GM21526 (cell line): ENCODE measurements at regions not wholly inside any gene's neighbourhood (a gene's known extent, or its start where the extent isn't known, plus 50 kb on each side); places are given as distances from the start of the nearest gene placed in this dataset.

Experiments
- ATAC-seq: cut with Tn5 transposase; IDR thresholded peaks from one replicate; pipeline ENCODE4 v1.9.1; 2021; ENCODE audit warnings: moderate library complexity; ENCODE audit not compliant: unreplicated experiment, low FRiP score

- ATAC-seq: no peak
Observed at GRCh38 chr10:131478377-131478989, 167.0 kb upstream of the TCERG1L start.

DNA sequence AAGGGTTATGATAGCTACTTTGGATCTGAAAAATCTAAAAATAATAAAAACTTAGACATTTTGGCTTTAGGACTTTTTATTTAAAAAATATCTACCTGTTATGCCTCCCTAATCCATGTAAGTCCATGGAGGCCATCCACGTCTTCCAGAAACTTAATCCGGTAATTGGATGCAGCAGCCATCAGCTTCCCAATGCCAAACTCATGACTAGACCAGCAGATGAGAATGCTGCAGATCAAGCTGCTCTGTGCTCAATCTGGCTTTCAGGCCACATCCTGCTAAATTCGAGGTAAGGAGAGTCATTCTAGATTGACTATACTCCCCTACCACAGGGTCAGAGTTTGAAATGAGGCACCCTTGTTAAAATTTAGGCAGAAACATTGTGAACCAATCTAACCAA lies 168.5 kb upstream of the TCERG1L start:
- no peak for ATAC-seq

DNA sequence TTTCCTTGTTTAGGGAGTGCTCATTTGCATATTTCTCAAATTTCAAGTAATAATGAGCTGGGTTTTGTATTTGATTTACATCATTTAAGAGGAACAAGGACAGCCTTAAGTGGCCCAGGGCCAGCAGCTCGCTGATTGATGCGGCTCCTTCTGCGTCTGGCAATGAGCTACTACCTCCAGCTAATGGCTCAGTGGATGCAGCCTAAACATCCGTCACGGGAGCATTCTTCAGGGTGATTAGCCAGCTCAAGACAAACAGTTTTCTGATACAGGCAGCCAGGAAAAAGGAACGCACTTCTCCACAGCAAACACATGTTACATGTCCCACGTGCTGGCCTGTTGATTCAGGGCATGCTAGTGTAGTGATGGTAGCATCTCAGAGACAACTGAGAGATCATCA lies 169.3 kb upstream of the TCERG1L start:
- ATAC-seq: no peak

- no peak for ATAC-seq
Observed at GRCh38 chr10:131485732-131486131, 174.2 kb upstream of the TCERG1L start.

GRCh38 chr10:131487822-131488221 lies 176.3 kb upstream of the TCERG1L start:
- no peak for ATAC-seq

- no peak for ATAC-seq
Observed at GRCh38 chr10:131490991-131491594, 179.6 kb upstream of the TCERG1L start.

DNA sequence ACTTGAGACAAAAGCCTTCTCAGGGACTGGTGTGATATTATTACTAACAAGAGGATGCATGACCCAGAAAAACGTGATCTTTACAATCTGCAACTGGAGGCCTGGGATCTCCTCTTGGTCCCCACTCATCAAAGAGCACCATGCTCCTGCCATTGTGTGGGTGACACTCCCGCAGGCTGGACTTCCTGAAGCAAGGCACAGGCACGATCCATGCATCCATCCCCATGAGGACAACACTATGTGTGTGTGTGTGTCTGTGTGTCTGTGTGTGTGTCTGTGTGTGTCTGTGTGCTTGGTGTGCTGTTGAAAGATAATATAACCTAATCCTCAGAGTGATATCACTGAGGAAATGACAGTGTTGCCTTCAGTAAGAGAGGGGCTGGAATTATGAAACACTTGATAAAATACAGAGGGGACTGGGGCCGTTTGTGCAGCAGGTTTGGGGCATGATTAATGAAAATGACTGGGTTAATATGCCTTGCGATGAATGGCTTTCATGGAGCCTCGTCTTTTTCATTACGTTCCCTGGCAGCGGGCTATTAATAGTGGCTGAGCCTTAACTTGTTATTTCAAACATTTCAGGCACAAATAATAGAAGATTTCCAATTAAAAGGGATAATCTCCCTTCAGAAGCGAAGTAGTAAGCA lies 180.8 kb upstream of the TCERG1L start:
- ATAC-seq: no peak

GRCh38 chr10:131493432-131493831 lies 181.9 kb upstream of the TCERG1L start:
- ATAC-seq: no peak

DNA sequence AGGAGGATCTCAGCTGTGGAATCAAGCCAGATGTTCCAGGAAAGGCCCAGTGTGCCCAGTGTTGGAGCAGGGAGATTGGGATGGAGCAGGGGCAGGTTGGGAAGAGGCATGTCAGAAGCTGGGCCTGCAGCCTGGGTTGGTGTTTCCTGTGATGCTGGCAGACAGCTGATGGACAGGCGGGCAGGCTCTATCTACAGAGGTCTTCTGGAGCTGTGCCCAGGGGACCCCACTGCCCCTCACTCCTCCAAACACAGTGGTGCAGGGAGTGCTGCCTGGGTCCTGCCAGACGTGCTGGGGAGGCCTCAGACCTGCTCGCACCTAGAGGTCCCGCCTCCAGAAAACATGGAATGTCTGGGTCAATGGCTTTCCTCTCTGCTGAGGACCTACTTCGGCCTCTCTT lies 182.9 kb upstream of the TCERG1L start:
- ATAC-seq: no peak

GRCh38 chr10:131495224-131495623 lies 183.7 kb upstream of the TCERG1L start:
- ATAC-seq: no peak

- ATAC-seq: no peak
Observed at GRCh38 chr10:131495892-131496291, 184.4 kb upstream of the TCERG1L start.

- no peak for ATAC-seq
Observed at GRCh38 chr10:131496351-131497052, 185.0 kb upstream of the TCERG1L start.

DNA sequence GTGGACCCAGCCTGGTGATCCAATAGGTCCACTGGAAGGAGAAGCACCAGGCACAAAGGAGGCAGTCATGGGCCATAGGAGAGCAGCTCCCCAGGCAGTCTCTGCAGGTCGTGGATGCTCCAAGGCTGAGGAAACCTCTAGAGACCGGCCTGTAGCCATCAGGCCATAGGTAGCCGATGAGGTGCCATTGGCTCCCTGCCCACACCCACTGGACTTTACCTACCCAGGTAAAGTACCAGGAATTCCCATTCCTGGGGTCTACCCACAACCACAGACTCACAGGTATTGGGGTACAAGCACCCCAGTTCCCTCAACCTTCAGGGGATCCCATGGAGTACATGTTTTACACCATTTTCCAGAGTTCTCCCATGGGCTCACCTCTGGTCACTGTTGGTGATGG lies 188.0 kb upstream of the TCERG1L start:
- no peak for ATAC-seq

DNA sequence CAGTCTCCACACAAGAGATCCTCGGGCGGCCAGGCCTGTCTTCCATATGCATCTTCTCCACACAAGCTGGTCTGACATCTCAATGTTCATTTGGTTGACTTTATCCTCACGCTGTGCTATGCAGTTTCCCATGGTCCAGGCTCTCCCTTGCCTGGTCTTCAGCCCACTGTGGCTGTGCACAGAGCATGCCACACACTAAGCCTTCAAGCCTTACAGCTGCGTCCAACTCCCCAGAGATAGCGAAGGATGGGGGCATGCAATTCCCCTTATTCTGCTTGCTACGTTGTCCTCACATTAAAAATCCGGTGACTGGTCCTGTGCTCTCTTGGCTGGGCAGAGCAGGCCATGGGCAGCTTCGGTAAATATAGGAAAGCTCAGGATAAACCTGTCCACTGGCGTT lies 188.7 kb upstream of the TCERG1L start:
- ATAC-seq: no peak

- no peak for ATAC-seq
Observed at GRCh38 chr10:131500892-131501291, 189.4 kb upstream of the TCERG1L start.

DNA sequence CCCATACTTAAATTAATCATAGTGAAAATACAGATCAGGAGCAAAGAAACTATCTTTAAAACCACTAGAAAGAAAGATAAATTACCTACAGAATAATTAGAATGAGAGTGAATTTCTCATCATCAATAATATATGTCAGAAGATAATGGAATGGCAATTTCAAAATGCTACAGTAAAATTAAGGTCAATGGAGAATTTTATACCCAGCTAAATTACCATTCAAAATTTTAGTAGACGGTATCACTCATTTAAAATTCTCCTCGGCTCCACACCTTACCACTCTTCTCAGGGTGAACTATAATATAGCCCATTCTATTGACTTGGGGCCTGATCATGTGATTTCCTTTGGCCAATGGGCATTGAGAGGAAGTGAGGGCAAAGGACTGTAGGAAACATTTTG lies 192.5 kb upstream of the TCERG1L start:
- ATAC-seq: no peak

- ATAC-seq: no peak
Observed at GRCh38 chr10:131511391-131511790, 199.9 kb upstream of the TCERG1L start.

DNA sequence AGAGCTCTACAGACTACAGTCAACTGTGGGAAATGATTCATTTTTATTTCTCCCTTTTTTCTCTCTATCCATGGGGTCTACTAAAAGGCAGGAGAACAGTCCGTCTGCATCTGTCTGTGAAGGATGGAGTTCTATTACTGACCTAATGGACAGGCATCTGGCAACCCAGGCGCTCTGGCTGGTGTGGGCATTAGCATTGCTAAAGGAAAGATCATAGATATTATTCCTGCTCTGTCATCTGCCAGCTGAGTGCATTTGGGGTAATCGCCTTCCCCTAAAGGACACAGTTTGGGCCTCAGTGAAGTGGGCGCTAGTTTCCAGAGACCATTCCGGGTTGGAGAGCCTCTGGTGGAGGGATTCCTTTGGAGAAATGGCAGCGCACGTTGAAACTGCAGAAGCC lies 201.3 kb upstream of the TCERG1L start:
- no peak for ATAC-seq

DNA sequence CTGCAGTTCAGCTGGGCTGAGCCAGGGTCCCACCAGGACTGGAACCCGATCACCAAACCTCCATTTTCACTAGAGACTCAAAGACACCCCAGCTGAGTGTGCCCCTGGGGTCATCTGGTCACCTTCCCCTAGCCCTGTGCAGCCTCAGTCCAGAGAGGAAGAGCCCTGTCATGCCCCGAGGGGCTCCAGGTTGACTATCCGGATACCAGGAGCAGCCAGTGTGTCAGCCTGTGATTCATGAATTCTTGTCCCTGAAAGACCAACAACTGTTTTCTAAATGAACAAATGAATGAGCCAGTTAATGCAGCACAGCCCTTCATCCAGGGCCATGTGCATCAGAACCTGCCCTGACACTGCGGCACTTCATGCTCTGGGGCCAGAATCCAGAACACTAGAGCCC lies 201.9 kb upstream of the TCERG1L start:
- no peak for ATAC-seq

DNA sequence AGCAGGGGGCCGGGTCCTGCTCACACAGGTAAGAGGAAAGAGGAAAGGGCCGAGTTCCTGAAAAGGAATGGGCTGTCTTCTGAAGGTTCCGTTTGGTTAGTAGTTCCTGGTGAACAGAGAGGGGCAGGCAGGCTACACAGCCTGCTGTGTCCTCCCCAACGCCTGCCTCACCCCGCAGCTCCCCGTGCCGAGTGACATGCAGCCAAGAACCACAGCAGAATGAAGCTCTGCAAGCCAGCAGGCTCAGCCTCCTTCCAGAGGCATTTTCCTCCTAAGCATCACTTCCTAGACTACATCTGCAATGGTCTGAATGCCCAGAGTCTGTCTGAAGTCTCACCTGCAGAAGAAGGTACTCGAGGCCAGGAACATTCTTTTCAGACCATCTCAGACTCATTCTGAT lies 202.4 kb upstream of the TCERG1L start:
- no peak for ATAC-seq

DNA sequence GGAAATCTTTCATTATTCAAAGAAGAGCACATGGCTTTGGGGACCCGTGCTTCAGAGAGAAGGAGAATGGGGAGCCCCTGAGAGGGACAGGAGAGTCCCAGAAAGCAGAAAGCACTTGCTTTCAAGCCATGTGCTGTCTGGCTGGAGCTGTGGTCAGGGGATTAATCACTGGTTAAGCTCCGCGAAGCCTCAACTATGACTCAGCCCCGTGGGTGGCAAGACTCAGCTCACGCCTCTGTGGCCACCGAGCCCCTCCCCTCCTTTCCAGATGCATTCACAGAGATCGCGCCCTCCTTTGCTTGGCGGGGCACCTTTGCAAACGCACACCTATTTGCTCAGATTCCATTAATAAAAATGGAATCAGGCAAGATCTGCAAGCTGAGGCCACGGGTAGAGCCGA lies 202.9 kb upstream of the TCERG1L start:
- ATAC-seq: no peak

GRCh38 chr10:131516285-131516684 lies 204.8 kb upstream of the TCERG1L start:
- no peak for ATAC-seq
